ENCODE measurements at regions not wholly inside any gene's neighbourhood (a gene's known extent, or its start where the extent isn't known, plus 50 kb on each side); places are given as distances from the start of the nearest gene placed in this dataset.

GRCh38 chr15:70362886-70363285 lies 265.2 kb upstream of the TLE3 start:
- no peak overlapping the region for H3K9ac ChIP-seq (ENCODE audit: low read depth, low read length)
- no peak overlapping the region for H2AK5ac ChIP-seq (ENCODE audit: low read depth, low read length)
- in situ Hi-C loops (cut with MboI; ENCODE audit: low sequenced_read_pairs), result no loop called here
- intact Hi-C loops (cut with micrococcal nuclease), result loop anchor here (2.0 to 5.0 kb wide), 4 partner anchors 264 to 886 kb away; no protein-coding TSS in a partner anchor
- no peak overlapping the region for H3K27ac ChIP-seq (ENCODE audit: insufficient read depth, low read length)
- H3K4me1 ChIP-seq (ENCODE audit: control insufficient read depth, insufficient read depth, low read length), result no peaks in the 10 kb centered on the region
- ChIA-PET POLR2A (ENCODE audit: unreplicated experiment) (no interaction called here), CTCF (interaction anchor here (1.2 kb wide), 1 partner anchor 831 kb away, joined by 3 read pairs; no protein-coding TSS in a partner anchor)
- no peak overlapping the region for H4K91ac ChIP-seq (ENCODE audit: insufficient read depth, low read depth, low read length)
- H3K79me1 ChIP-seq (ENCODE audit: low read depth in 1 of 2, low read length in 2 of 2), result no peaks in the 10 kb centered on the region
- H3K14ac ChIP-seq (replicated peaks; ENCODE audit: low read depth, low read length), result no peak overlapping the region
- no peak overlapping the region for H4K5ac ChIP-seq (ENCODE audit: low read depth, low read length)
- no peak overlapping the region for H3K18ac ChIP-seq (ENCODE audit: low read depth, low read length)
- H2BK5ac ChIP-seq (ENCODE audit: low read depth, low read length, poor library complexity, severe bottlenecking), result no peak overlapping the region
- no peak overlapping the region for H2BK15ac ChIP-seq (ENCODE audit: low read depth, low read length)
- DNase-seq (peak; percentile 18), ATAC-seq (ENCODE audit: low read depth) (peak; percentile 83)
- no peak overlapping the region for H2BK20ac ChIP-seq (ENCODE audit: low read depth, low read length)
- no peak overlapping the region for H4K8ac ChIP-seq (ENCODE audit: low read depth in 2 of 2, low read length in 2 of 2)
- no peak overlapping the region for H2AK9ac ChIP-seq (replicated peaks; ENCODE audit: low read depth, low read length, poor library complexity)
- peaks cover 25% of the 10 kb centered on the region; the same call in 1 of the 2 replicates for H3K27me3 ChIP-seq (ENCODE audit: control insufficient read depth, insufficient read depth, low read length)
- BruUV-seq (replicated peaks), result no TSS peak
- H3K9me3 ChIP-seq (ENCODE audit: control insufficient read depth, insufficient read depth, low read length), result no peaks in the 10 kb centered on the region
- H3K9me1 ChIP-seq (ENCODE audit: insufficient read depth, low read length), result no peaks in the 10 kb centered on the region
- no peak overlapping the region for H3K4ac ChIP-seq (ENCODE audit: low read depth, low read length)
- H3K4me3 ChIP-seq (ENCODE audit: insufficient read depth, low read depth, low read length), result no peak overlapping the region
- H2BK120ac ChIP-seq (ENCODE audit: low read depth, low read length), result no peak overlapping the region
- H3K36me3 ChIP-seq (ENCODE audit: control insufficient read depth, insufficient read depth, low read length), result no peaks in the 10 kb centered on the region
- no peak overlapping the region for H3K4me2 ChIP-seq (ENCODE audit: low read depth, low read length)
- H4K20me1 ChIP-seq (ENCODE audit: insufficient read depth, low read length), result no peaks in the 10 kb centered on the region
- H2AFZ ChIP-seq (replicated peaks; ENCODE audit: low read length, poor library complexity), result no peak overlapping the region
- no peak overlapping the region for H3K23ac ChIP-seq (ENCODE audit: low read depth, low read length)
- H3K56ac ChIP-seq (ENCODE audit: extremely low read depth, insufficient read depth, low read length), result no peak overlapping the region
- TF ChIP-seq RAD21 (IDR thresholded peaks at IDR 0.05; ENCODE audit: low read length), result peak; percentile 63
- no peak for TF ChIP-seq MAFK (IDR thresholded peaks at IDR 0.05; ENCODE audit: low read depth, low read length)
- TF ChIP-seq, protein P1, sequence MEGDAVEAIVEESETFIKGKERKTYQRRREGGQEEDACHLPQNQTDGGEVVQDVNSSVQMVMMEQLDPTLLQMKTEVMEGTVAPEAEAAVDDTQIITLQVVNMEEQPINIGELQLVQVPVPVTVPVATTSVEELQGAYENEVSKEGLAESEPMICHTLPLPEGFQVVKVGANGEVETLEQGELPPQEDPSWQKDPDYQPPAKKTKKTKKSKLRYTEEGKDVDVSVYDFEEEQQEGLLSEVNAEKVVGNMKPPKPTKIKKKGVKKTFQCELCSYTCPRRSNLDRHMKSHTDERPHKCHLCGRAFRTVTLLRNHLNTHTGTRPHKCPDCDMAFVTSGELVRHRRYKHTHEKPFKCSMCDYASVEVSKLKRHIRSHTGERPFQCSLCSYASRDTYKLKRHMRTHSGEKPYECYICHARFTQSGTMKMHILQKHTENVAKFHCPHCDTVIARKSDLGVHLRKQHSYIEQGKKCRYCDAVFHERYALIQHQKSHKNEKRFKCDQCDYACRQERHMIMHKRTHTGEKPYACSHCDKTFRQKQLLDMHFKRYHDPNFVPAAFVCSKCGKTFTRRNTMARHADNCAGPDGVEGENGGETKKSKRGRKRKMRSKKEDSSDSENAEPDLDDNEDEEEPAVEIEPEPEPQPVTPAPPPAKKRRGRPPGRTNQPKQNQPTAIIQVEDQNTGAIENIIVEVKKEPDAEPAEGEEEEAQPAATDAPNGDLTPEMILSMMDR (conservative IDR thresholded peaks at IDR 0.05; ENCODE audit: low read depth, low read length), result peak; percentile 47
- TF ChIP-seq SMC3 (IDR thresholded peaks at IDR 0.05; ENCODE audit: low read depth, low read length), result peak; percentile 50
- dilution Hi-C loops (cut with HindIII; ENCODE audit: low sequenced_read_pairs, unreplicated experiment), result no loop called here
- 60% methylated on average over 1 of the region's 6 CpGs; no CpG with 5 or more reads in 1 of the 2 experiments for WGBS, 2 experiments (ENCODE audit: extremely low coverage in 2 of 2, insufficient read length in 1 of 2)
